GM12875 (cell line): ENCODE measurements at regions not wholly inside any gene's neighbourhood (a gene's known extent, or its start where the extent isn't known, plus 50 kb on each side); places are given as distances from the start of the nearest gene placed in this dataset.

Experiments used
- H3K4me3 ChIP-seq: one replicate; pipeline ENCODE4 v1.5.1; 2011; ENCODE audit warnings: low read depth, low read length, control low read depth
- CTCF ChIP-seq: IDR thresholded peaks from 2 replicates; pipeline ENCODE4 v1.5.1; 2011; ENCODE audit warnings: low read depth, mild to moderate bottlenecking, control low read depth, inconsistent platforms, low read length, moderate library complexity, borderline replicate concordance; ENCODE audit not compliant: insufficient read depth

- TF ChIP-seq CTCF, result no peak
Observed at GRCh38 chr11:33638608-33639007, 62.0 kb downstream of the C11orf91 start.

GRCh38 chr11:33636104-33636503 lies 64.5 kb downstream of the C11orf91 start:
- TF ChIP-seq CTCF, result no peak
- no peak overlapping the region for H3K4me3 ChIP-seq

More at GRCh38 chr11:33638608-33639007, 62.0 kb downstream of the C11orf91 start:
- no peak overlapping the region for H3K4me3 ChIP-seq

GRCh38 chr11:33635161-33635560 lies 65.5 kb downstream of the C11orf91 start:
- no peak for TF ChIP-seq CTCF
- H3K4me3 ChIP-seq, result no peak overlapping the region

- no peak overlapping the region for H3K4me3 ChIP-seq
- TF ChIP-seq CTCF, result no peak
Observed at GRCh38 chr11:33634291-33634834, 66.3 kb downstream of the C11orf91 start.

GRCh38 chr11:33633251-33634003 lies 67.2 kb downstream of the C11orf91 start:
- H3K4me3 ChIP-seq, result no peak overlapping the region
- no peak for TF ChIP-seq CTCF

GRCh38 chr11:33631749-33632091 lies 68.9 kb downstream of the C11orf91 start:
- no peak for TF ChIP-seq CTCF

More at GRCh38 chr11:33631749-33632091, 68.9 kb downstream of the C11orf91 start:
- H3K4me3 ChIP-seq, result no peak overlapping the region
